ENCODE measurements at regions not wholly inside any gene's neighbourhood (a gene's known extent, or its start where the extent isn't known, plus 50 kb on each side); places are given as distances from the start of the nearest gene placed in this dataset.
"Not testable (repeated sequence)": the region's sequence is repeated elsewhere in the genome, so short reads cannot be mapped to it uniquely, and the experiment has no call there.

DNA sequence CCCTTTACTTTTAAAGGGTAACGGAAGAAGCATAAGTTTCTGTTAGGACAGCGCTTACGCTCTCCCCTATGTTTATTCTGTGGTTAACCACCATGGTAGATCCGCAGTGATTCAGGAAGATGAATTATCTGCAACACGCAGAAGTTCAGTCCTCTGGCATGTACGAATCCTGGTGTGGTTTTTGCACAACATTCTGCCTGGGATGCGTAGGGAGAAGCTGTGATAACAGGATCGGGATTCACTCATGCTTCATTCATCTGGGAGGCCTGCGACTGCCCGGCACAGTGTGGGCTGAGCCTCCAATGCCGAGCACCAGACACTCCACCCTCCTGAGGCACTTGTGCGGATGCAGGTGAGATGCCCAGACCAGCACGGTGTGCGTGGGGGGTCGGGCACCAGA lies 84.6 kb upstream of the LPCAT1 start:
- CTCF ChIA-PET; H3K79me2 ChIP-seq (ENCODE audit: low read length); H3F3A ChIP-seq (ENCODE audit: low read length, unreplicated experiment); H3K36me3 ChIP-seq (ENCODE audit: low read depth, low read length); H4K20me1 ChIP-seq (ENCODE audit: low read length); H3K9me3 ChIP-seq (ENCODE audit: low read length); H3K4me3 ChIP-seq (ENCODE audit: low read length); H3K27me3 ChIP-seq (ENCODE audit: low read length); H2AFZ ChIP-seq (ENCODE audit: low read length); BruUV-seq (replicated peaks); POLR2A ChIA-PET (ENCODE audit: unreplicated experiment); H3K9me2 ChIP-seq (replicated peaks; ENCODE audit: low read length); intact Hi-C loops (cut with micrococcal nuclease): not testable (repeated sequence)
- peak; percentile 47; the same call in 1 of the 2 replicates for TF ChIP-seq EZH2phosphoT487 (IDR thresholded peaks at IDR 0.05; ENCODE audit: borderline replicate concordance, low read length)
- Histone ChIP-seq H3K4me2 (ENCODE audit: low read length) (peak overlapping the region; percentile 63), H3K4me1 (ENCODE audit: insufficient read depth, low read length) (peaks cover 19% of the 10 kb centered on the region), H3K9ac (ENCODE audit: low read length) (peak overlapping the region; percentile 35; the same call in 1 of the 2 replicates), H3K27ac (ENCODE audit: low read length) (peak overlapping the region; percentile 65)
- ATAC-seq (peak; percentile 98), DNase-seq (peak; percentile 91)

DNA sequence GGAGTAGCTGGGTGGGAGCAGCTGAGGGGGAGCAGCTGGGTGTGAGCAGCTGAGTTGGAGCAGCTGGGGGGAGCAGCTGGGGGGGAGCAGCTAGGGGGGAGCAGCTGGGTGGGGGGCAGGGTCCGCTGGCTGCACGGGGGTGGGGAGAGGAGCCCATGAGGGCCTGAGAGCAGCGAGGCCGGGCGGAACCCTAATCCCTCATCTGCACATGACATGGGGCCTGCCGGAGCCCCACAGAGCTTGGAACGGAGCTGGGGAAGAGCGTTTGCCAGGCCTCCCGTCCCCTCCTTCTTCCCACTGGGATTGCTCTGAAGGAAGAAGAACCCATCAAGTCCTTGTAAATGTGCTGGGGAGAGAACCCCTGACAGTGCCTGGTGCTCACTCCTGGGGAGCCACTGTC lies 83.2 kb upstream of the LPCAT1 start:
- CTCF ChIA-PET; intact Hi-C loops (cut with micrococcal nuclease); H3K4me3 ChIP-seq (ENCODE audit: low read length); H3F3A ChIP-seq (ENCODE audit: low read length, unreplicated experiment); H4K20me1 ChIP-seq (ENCODE audit: low read length); POLR2A ChIA-PET (ENCODE audit: unreplicated experiment); H3K79me2 ChIP-seq (ENCODE audit: low read length); H3K9ac ChIP-seq (ENCODE audit: low read length); ATAC-seq; DNase-seq; H3K27me3 ChIP-seq (ENCODE audit: low read length); BruUV-seq (replicated peaks); H3K27ac ChIP-seq (ENCODE audit: low read length); H2AFZ ChIP-seq (ENCODE audit: low read length); H3K36me3 ChIP-seq (ENCODE audit: low read depth, low read length); H3K9me3 ChIP-seq (ENCODE audit: low read length); H3K9me2 ChIP-seq (replicated peaks; ENCODE audit: low read length); H3K4me2 ChIP-seq (ENCODE audit: low read length): not testable (repeated sequence)
- peaks cover 19% of the 10 kb centered on the region for H3K4me1 ChIP-seq (ENCODE audit: insufficient read depth, low read length)

DNA sequence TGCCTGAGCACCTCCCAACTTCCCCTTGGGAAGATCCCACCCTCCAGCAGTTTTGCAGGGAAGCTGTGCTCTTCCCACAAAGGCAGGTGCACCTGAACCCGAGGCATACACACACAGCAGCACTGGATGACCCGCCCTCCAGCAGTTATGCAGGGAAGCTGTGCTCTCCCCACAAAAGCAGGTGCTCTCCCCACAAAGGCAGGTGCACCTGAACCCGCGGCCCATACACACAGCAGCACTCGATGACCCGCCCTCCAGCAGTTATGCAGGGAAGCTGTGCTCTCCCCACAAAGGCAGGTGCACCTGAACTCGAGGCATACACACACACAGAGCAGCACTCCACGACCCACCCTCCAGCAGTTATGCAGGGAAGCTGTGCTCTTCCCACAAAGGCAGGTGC lies 80.2 kb upstream of the LPCAT1 start:
- H3K79me2 ChIP-seq (ENCODE audit: low read length); H3F3A ChIP-seq (ENCODE audit: low read length, unreplicated experiment); H3K27ac ChIP-seq (ENCODE audit: low read length); H3K4me2 ChIP-seq (ENCODE audit: low read length); H3K36me3 ChIP-seq (ENCODE audit: low read depth, low read length); H2AFZ ChIP-seq (ENCODE audit: low read length); H4K20me1 ChIP-seq (ENCODE audit: low read length); H3K9me3 ChIP-seq (ENCODE audit: low read length); POLR2A ChIA-PET (ENCODE audit: unreplicated experiment); H3K27me3 ChIP-seq (ENCODE audit: low read length); H3K9ac ChIP-seq (ENCODE audit: low read length); ATAC-seq; H3K4me3 ChIP-seq (ENCODE audit: low read length); BruUV-seq (replicated peaks); H3K9me2 ChIP-seq (replicated peaks; ENCODE audit: low read length); intact Hi-C loops (cut with micrococcal nuclease); DNase-seq; CTCF ChIA-PET: not testable (repeated sequence)
- peaks cover 26% of the 10 kb centered on the region for H3K4me1 ChIP-seq (ENCODE audit: insufficient read depth, low read length)

DNA sequence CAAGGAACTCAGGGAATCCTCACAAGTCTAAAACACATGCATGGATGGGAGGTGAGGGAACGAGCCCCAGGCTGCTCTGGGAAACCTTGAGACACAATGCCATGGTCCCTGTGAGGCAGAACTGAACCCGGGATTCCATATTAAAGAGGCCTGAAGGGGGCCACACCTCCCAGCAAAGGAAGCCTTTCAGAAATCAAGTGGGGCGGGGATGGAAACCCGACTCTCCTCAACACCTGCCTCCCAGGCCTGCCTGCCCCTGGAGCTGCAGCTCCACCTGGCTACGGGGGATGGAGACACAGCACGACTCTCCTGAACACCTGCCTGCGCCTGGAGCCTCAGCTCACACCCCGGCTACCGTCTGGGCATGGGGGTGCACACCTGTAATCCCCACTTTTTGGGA lies 77.8 kb upstream of the LPCAT1 start:
- H3K4me3 ChIP-seq (ENCODE audit: low read length); H3K27ac ChIP-seq (ENCODE audit: low read length); H4K20me1 ChIP-seq (ENCODE audit: low read length); POLR2A ChIA-PET (ENCODE audit: unreplicated experiment); H3K4me2 ChIP-seq (ENCODE audit: low read length); H2AFZ ChIP-seq (ENCODE audit: low read length); H3K9me3 ChIP-seq (ENCODE audit: low read length); H3K79me2 ChIP-seq (ENCODE audit: low read length); H3K9me2 ChIP-seq (replicated peaks; ENCODE audit: low read length); CTCF ChIA-PET; H3F3A ChIP-seq (ENCODE audit: low read length, unreplicated experiment); H3K9ac ChIP-seq (ENCODE audit: low read length); H3K36me3 ChIP-seq (ENCODE audit: low read depth, low read length); H3K27me3 ChIP-seq (ENCODE audit: low read length); BruUV-seq (replicated peaks): not testable (repeated sequence)
- ATAC-seq = peak; percentile 82
- H3K4me1 ChIP-seq (ENCODE audit: insufficient read depth, low read length) = peaks cover 12% of the 10 kb centered on the region
- intact Hi-C loops (cut with micrococcal nuclease) = loop anchor here (2.0 kb wide), 2 partner anchors 39 to 85 kb away; no protein-coding TSS in a partner anchor
- TF ChIP-seq, protein P1, sequence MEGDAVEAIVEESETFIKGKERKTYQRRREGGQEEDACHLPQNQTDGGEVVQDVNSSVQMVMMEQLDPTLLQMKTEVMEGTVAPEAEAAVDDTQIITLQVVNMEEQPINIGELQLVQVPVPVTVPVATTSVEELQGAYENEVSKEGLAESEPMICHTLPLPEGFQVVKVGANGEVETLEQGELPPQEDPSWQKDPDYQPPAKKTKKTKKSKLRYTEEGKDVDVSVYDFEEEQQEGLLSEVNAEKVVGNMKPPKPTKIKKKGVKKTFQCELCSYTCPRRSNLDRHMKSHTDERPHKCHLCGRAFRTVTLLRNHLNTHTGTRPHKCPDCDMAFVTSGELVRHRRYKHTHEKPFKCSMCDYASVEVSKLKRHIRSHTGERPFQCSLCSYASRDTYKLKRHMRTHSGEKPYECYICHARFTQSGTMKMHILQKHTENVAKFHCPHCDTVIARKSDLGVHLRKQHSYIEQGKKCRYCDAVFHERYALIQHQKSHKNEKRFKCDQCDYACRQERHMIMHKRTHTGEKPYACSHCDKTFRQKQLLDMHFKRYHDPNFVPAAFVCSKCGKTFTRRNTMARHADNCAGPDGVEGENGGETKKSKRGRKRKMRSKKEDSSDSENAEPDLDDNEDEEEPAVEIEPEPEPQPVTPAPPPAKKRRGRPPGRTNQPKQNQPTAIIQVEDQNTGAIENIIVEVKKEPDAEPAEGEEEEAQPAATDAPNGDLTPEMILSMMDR (conservative IDR thresholded peaks at IDR 0.05; ENCODE audit: low read depth, low read length) = peak; percentile 58
- peak; percentile 89 for DNase-seq
